Epithelial cell of esophagus (primary cell): ENCODE measurements at regions not wholly inside any gene's neighbourhood (a gene's known extent, or its start where the extent isn't known, plus 50 kb on each side); places are given as distances from the start of the nearest gene placed in this dataset.

ENCODE experiments used
- DNase-seq: peaks from one replicate; pipeline ENCODE4 v3.0.0; 2010; ENCODE audit warnings: low read depth
- H3K4me3 ChIP-seq: 2 replicates; pipeline ENCODE4 v1.5.1; 2011; ENCODE audit warnings: mild to moderate bottlenecking, low read length, control low read depth
- CTCF ChIP-seq: IDR thresholded peaks from 2 replicates; pipeline ENCODE4 v1.5.1; 2011; ENCODE audit warnings: low read depth, mild to moderate bottlenecking, low read length, control low read depth, inconsistent platforms; ENCODE audit not compliant: insufficient read depth; ENCODE audit errors: missing control alignments

DNA sequence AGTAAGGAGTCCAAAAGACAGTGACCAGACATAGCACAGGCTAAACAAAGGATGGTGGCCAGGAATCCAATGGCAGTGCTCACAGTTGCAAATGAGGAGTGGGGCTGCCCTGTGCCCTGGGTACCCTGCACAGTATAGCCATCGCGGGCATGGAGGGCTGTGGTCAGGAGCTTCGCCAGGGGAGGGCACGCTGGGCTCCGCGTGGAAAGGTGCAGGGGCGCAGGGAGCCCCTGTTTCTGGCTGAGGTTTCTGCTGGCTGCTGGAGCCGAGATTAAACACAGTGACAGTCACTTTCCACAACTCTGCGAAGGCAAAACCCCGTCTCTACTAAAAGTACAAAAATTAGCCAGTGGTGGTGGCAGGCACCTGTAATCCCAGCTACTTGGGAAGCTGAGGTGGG is 194.7 kb downstream of the GALR1 start:
- no peak for DNase-seq
- no peak for TF ChIP-seq CTCF
- no peak overlapping the region for H3K4me3 ChIP-seq

DNA sequence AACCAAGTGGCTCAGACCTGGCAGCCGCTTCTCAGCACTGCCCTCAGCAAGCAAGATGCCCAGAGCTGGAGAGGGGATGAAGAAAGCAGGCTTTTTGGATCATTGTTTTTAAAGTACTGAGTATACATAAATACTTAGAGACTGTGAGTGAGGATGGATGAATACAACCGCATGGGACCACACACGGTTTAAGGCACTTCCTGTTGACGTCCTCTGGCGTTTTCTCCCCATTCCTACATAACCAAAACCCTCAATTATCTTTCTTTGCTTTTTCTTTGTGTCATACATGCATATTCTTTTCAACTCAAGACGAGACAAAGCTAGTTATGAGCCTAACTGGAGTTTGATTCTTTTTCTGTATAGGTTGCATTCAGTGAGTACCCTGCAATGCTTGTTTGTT is 198.4 kb downstream of the GALR1 start:
- no peak for TF ChIP-seq CTCF
- no peak overlapping the region for H3K4me3 ChIP-seq
- DNase-seq: no peak

- TF ChIP-seq CTCF: no peak
- DNase-seq: no peak
- H3K4me3 ChIP-seq: no peak overlapping the region
These were observed 205.4 kb downstream of the GALR1 start for GRCh38 chr18:77455004-77455403.

GRCh38 chr18:77457681-77458080 is 208.0 kb downstream of the GALR1 start:
- TF ChIP-seq CTCF: no peak
- no peak for DNase-seq
- no peak overlapping the region for H3K4me3 ChIP-seq

GRCh38 chr18:77461062-77461688 is 211.5 kb downstream of the GALR1 start:
- TF ChIP-seq CTCF: no peak

DNA sequence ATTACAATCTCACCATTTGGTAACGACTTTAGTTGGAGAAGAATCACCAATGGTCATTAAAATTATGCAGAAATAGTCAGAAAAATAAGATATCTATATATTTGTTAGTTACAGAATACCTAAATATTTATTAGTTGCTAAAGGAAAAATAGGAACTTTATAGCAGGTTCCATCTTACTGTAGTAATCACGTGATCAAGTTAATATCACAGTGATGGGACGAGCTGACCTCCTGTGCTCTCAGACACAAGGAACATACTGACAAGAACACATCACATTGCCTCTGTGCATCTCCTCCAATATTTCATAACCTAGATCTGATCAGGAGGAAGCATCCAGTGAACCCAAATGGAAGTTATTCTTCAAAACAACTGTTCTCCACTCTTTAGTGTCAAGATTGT is 215.3 kb downstream of the GALR1 start:
- H3K4me3 ChIP-seq: no peak overlapping the region
- DNase-seq: no peak
- no peak for TF ChIP-seq CTCF

More at GRCh38 chr18:77461062-77461688, 211.5 kb downstream of the GALR1 start:
- H3K4me3 ChIP-seq: no peak overlapping the region
- no peak for DNase-seq

GRCh38 chr18:77466890-77467289 is 217.2 kb downstream of the GALR1 start:
- TF ChIP-seq CTCF: no peak

More at GRCh38 chr18:77466890-77467289, 217.2 kb downstream of the GALR1 start:
- no peak overlapping the region for H3K4me3 ChIP-seq
- DNase-seq: no peak
